ENCODE measurements at regions not wholly inside any gene's neighbourhood (a gene's known extent, or its start where the extent isn't known, plus 50 kb on each side); places are given as distances from the start of the nearest gene placed in this dataset.

GRCh38 chr4:45030059-45030458 is 303.7 kb upstream of the GNPDA2 start:
- Histone ChIP-seq H3K27me3 (no peaks in the 10 kb centered on the region), H3K4me1 (no peaks in the 10 kb centered on the region), H3K9me3 (no peaks in the 10 kb centered on the region), H3K27ac (no peak overlapping the region), H3K36me3 (no peaks in the 10 kb centered on the region), H3K4me3 (no peak overlapping the region)
- TF ChIP-seq CTCF (IDR thresholded peaks at IDR 0.05): no peak
- no peak for TF ChIP-seq POLR2A (IDR thresholded peaks at IDR 0.05)
- DNase-seq: no peak

- Histone ChIP-seq H3K36me3 (no peaks in the 10 kb centered on the region), H3K4me1 (no peaks in the 10 kb centered on the region), H3K4me3 (no peak overlapping the region), H3K27me3 (no peaks in the 10 kb centered on the region), H3K9me3 (no peaks in the 10 kb centered on the region), H3K27ac (no peak overlapping the region)
- TF ChIP-seq POLR2A (IDR thresholded peaks at IDR 0.05): no peak
- no peak for TF ChIP-seq CTCF (IDR thresholded peaks at IDR 0.05)
- DNase-seq: no peak
Observed at GRCh38 chr4:45007508-45007907, 281.2 kb upstream of the GNPDA2 start.

DNA sequence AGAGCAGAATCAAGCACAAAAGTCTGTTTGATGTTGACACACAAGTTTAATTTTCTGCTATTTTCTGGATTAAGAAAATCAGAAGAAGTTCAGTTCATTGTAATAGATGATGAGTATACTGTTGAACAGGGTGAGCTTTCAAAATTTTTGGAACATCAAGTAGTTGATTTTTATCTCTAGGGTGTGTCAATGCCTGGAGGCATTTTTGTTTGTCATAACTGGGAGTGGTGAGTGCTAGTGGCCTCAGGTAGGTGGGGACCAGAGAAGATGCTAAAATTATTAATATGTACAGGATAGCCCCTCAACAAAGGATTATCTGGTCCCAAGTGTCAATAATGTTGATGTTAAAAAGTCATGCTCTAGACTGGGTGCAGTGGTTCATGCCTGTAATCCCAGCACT is 279.7 kb upstream of the GNPDA2 start:
- Histone ChIP-seq H3K4me1 (no peaks in the 10 kb centered on the region), H3K27me3 (no peaks in the 10 kb centered on the region), H3K36me3 (no peaks in the 10 kb centered on the region), H3K9me3 (no peaks in the 10 kb centered on the region), H3K4me3 (no peak overlapping the region), H3K27ac (no peak overlapping the region)
- TF ChIP-seq POLR2A (IDR thresholded peaks at IDR 0.05) (no peak), CTCF (IDR thresholded peaks at IDR 0.05) (no peak)
- no peak for DNase-seq

DNA sequence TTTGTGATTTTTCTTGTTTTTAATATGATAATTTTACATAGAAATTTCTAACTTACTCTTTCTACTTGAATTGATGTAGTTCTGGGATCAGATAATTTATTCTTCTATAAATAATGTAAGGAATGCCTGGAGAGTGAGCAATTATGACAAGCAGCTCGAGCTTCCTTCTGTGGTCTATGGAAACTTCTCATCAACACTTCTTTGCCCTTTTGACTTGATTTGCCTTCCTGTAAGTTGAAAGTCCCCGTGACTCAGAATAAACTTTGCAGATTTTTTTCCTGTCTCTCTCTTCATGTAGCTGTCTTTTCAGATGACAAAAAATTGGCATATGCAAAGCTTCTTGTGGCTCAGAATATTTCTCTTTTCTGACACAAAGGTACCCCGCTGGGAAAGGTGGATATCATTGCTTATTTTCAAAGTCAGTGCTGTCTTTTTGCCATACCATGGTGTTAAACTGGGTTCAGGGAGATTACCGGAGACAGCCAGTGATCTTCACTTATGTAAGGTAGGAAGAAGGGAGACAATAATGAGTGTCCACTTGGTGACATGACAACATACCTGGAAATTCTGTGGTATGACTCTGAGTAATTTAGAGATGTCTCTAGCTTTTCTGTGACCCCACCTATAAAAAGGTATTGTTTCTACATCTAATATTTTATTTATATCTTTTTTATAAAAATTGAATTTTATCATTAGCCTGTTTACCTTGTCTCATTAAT is 278.6 kb upstream of the GNPDA2 start:
- Histone ChIP-seq H3K36me3 (no peaks in the 10 kb centered on the region), H3K4me3 (no peak overlapping the region), H3K27me3 (no peaks in the 10 kb centered on the region), H3K27ac (no peak overlapping the region), H3K4me1 (no peaks in the 10 kb centered on the region), H3K9me3 (no peaks in the 10 kb centered on the region)
- DNase-seq: no peak
- no peak for TF ChIP-seq CTCF (IDR thresholded peaks at IDR 0.05)
- TF ChIP-seq POLR2A (IDR thresholded peaks at IDR 0.05): no peak

- no peaks in the 10 kb centered on the region for H3K4me1 ChIP-seq
- no peak for DNase-seq
Observed at GRCh38 chr4:45004326-45004725, 278.0 kb upstream of the GNPDA2 start.

More at GRCh38 chr4:45004326-45004725, 278.0 kb upstream of the GNPDA2 start:
- Histone ChIP-seq H3K27ac (no peak overlapping the region), H3K36me3 (no peaks in the 10 kb centered on the region), H3K9me3 (no peaks in the 10 kb centered on the region), H3K27me3 (no peaks in the 10 kb centered on the region), H3K4me3 (no peak overlapping the region)
- no peak for TF ChIP-seq CTCF (IDR thresholded peaks at IDR 0.05)
- TF ChIP-seq POLR2A (IDR thresholded peaks at IDR 0.05): no peak

Measured in Peyer's patch (tissue), 4 donors.